Liver (tissue), 8 donors: ENCODE measurements at regions not wholly inside any gene's neighbourhood (a gene's known extent, or its start where the extent isn't known, plus 50 kb on each side); places are given as distances from the start of the nearest gene placed in this dataset.

ENCODE experiments used
- DNase-seq: peaks from one replicate; pipeline ENCODE4 v3.0.0-alpha.2; 2017; ENCODE audit warnings: low spot score
- H3K27ac ChIP-seq, 2 donors: one replicate each; pipeline ENCODE4 v1.7.0; 2013; ENCODE audit warnings: inconsistent platforms in 2 of 2, low read length in 2 of 2, control low read depth in 1 of 2, low read depth in 1 of 2, mild to moderate bottlenecking in 1 of 2
- H3K27me3 ChIP-seq, 4 donors: one replicate each; pipeline versions ENCODE4 v1.6.1 to v1.7.0; 2013; ENCODE audit warnings: low read length in 3 of 4, inconsistent platforms in 1 of 4, mild to moderate bottlenecking in 1 of 4, moderate library complexity in 1 of 4; ENCODE audit not compliant: control insufficient read depth in 4 of 4, insufficient read depth in 4 of 4
- H3K36me3 ChIP-seq, 4 donors: one replicate each; pipeline versions ENCODE4 v1.6.1 to v1.7.0; 2013; ENCODE audit warnings: low read length in 3 of 4, mild to moderate bottlenecking in 3 of 4, low read depth in 1 of 4, moderate library complexity in 1 of 4; ENCODE audit not compliant: control insufficient read depth in 4 of 4, insufficient read depth in 3 of 4
- H3K4me1 ChIP-seq, 4 donors: one replicate each; pipeline versions ENCODE4 v1.6.1 to v1.7.0; 2013; ENCODE audit warnings: low read length in 3 of 4, mild to moderate bottlenecking in 3 of 4, moderate library complexity in 1 of 4; ENCODE audit not compliant: control insufficient read depth in 4 of 4, insufficient read depth in 4 of 4
- H3K4me3 ChIP-seq, 3 donors: one replicate each; pipeline versions ENCODE4 v1.6.1 to v1.7.0; 2013; ENCODE audit warnings: low read length in 3 of 3, control low read depth in 1 of 3, low read depth in 1 of 3, mild to moderate bottlenecking in 1 of 3
- H3K9ac ChIP-seq, 2 donors: one replicate each; pipeline ENCODE4 v1.7.0; 2013; ENCODE audit warnings: low read length in 2 of 2, mild to moderate bottlenecking in 2 of 2, moderate library complexity in 2 of 2, control low read depth in 1 of 2, low read depth in 1 of 2
- H3K9me3 ChIP-seq, 4 donors: one replicate each; pipeline versions ENCODE4 v1.6.1 to v1.7.0; 2013; ENCODE audit warnings: low read length in 3 of 4; ENCODE audit not compliant: control insufficient read depth in 4 of 4
- FOXA1 ChIP-seq: IDR thresholded peaks from 2 replicates; pipeline ENCODE4 v1.6.1; 2016; ENCODE audit warnings: antibody characterized with exemption
- FOXA2 ChIP-seq: IDR thresholded peaks from 2 replicates; pipeline ENCODE4 v1.6.1; 2016; ENCODE audit warnings: antibody characterized with exemption
- HNF4A ChIP-seq, 2 donors: conservative IDR thresholded peaks; 2 replicates each; pipeline ENCODE4 v1.6.1; 2016; ENCODE audit warnings: antibody characterized with exemption in 2 of 2, mild to moderate bottlenecking in 2 of 2
- JUND ChIP-seq, 2 donors: IDR thresholded peaks; 2 replicates each; pipeline ENCODE4 v1.6.1; 2016; ENCODE audit warnings: antibody characterized with exemption in 2 of 2
- NR2F2 ChIP-seq: IDR thresholded peaks from 2 replicates; pipeline ENCODE4 v1.6.1; 2016; ENCODE audit warnings: antibody characterized with exemption
- RAD21 ChIP-seq, 2 donors: IDR thresholded peaks; 2 replicates each; pipeline ENCODE4 v1.6.1; 2016; ENCODE audit warnings: antibody characterized with exemption in 2 of 2, mild to moderate bottlenecking in 2 of 2
- SP1 ChIP-seq: IDR thresholded peaks from 2 replicates; pipeline ENCODE4 v1.6.1; 2018; ENCODE audit warnings: antibody characterized with exemption, mild to moderate bottlenecking
- TAF1 ChIP-seq: conservative IDR thresholded peaks from 2 replicates; pipeline ENCODE4 v1.6.1; 2016; ENCODE audit warnings: antibody characterized with exemption, mild to moderate bottlenecking
- YY1 ChIP-seq: IDR thresholded peaks from 2 replicates; pipeline ENCODE4 v1.6.1; 2016; ENCODE audit warnings: antibody characterized with exemption, mild to moderate bottlenecking
- WGBS: extraction: QIAGEN DNeasy Blood & Tissue Kit; methylation state at CpG from one replicate; pipeline ENCODE4 v1.1.7; 2013; 5-methylcytosine and 5-hydroxymethylcytosine counted together
- TF ChIP-seq, protein P1 (sequence below): fragments of 150-350 bp; IDR thresholded peaks from 2 replicates; pipeline ENCODE4 v1.5.1; 2017; ENCODE audit warnings: improper control_type of control experiment, low read depth, low read length; ENCODE audit not compliant: missing input control
- TF ChIP-seq, protein P2 (sequence below): IDR thresholded peaks from 2 replicates; pipeline ENCODE4 v1.6.1; 2016; ENCODE audit warnings: antibody characterized with exemption
- TF ChIP-seq, protein P3 (sequence below): IDR thresholded peaks from 2 replicates; pipeline ENCODE4 v1.6.1; 2016; ENCODE audit warnings: antibody characterized with exemption
- TF ChIP-seq, protein P4 (sequence below): IDR thresholded peaks from 2 replicates; pipeline ENCODE4 v1.6.1; 2016; ENCODE audit warnings: antibody characterized with exemption
- donor health status: healthy.
- donor health status: healthy.
- donor health status: healthy.
- donor health status: healthy.
- donor health status: healthy.

DNA sequence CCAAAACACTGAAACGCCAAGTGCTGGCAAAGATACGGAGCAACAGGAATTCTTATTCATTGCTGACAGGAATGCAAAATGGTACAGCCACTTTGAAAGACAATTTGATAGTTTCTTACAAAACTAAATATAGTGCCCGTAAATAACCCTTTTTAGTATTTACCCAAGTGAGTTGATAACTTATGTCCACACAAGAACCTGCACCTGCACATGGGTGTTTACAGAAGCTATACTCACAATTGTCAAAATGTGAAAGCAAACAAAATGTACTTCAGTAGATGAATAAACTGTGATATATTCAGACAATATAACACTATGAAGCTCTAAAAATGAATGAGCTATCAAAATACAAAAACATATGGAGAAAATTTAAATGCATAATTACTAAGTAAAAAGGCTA is 86.6 kb downstream of the ATXN7L3B start (continued):
- TF ChIP-seq, protein P1, sequence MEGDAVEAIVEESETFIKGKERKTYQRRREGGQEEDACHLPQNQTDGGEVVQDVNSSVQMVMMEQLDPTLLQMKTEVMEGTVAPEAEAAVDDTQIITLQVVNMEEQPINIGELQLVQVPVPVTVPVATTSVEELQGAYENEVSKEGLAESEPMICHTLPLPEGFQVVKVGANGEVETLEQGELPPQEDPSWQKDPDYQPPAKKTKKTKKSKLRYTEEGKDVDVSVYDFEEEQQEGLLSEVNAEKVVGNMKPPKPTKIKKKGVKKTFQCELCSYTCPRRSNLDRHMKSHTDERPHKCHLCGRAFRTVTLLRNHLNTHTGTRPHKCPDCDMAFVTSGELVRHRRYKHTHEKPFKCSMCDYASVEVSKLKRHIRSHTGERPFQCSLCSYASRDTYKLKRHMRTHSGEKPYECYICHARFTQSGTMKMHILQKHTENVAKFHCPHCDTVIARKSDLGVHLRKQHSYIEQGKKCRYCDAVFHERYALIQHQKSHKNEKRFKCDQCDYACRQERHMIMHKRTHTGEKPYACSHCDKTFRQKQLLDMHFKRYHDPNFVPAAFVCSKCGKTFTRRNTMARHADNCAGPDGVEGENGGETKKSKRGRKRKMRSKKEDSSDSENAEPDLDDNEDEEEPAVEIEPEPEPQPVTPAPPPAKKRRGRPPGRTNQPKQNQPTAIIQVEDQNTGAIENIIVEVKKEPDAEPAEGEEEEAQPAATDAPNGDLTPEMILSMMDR = no peak
- TF ChIP-seq FOXA2 = no peak
- TF ChIP-seq, protein P2, sequence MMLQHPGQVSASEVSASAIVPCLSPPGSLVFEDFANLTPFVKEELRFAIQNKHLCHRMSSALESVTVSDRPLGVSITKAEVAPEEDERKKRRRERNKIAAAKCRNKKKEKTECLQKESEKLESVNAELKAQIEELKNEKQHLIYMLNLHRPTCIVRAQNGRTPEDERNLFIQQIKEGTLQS = no peak

DNA sequence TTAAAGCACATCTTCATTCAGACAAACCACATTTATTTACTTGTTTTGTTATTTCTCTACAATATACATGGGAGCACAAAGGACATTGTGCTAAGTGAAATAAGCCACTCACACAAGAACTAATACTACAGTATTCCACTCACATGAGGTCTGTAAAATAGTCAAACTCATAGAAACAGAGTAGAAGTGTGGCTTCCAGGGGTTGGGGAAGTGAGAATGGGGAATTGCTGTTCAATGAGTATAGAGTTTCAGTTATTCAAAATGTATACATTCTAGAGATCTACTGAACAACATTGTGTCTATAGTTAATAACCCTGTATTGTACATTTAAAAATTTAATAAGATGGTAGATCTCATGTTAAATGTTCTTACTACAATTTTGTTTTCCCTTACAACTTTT is 88.8 kb downstream of the ATXN7L3B start:
- TF ChIP-seq, protein P3, sequence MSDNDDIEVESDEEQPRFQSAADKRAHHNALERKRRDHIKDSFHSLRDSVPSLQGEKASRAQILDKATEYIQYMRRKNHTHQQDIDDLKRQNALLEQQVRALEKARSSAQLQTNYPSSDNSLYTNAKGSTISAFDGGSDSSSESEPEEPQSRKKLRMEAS = no peak
- TF ChIP-seq NR2F2 (no peak), RAD21 (IDR thresholded peaks at IDR 0.05) (no peak), YY1 (no peak), HNF4A (conservative IDR thresholded peaks at IDR 0.05) (no peak), FOXA1 (no peak), JUND (IDR thresholded peaks at IDR 0.05) (no peak), TAF1 (no peak), SP1 (no peak)
- TF ChIP-seq, protein P2 = no peak
- TF ChIP-seq, protein P1 = no peak
- Histone ChIP-seq H3K4me1 (no peaks in the 10 kb centered on the region), H3K9me3 (no peaks in the 10 kb centered on the region), H3K27me3 (no peaks in the 10 kb centered on the region), H3K4me3 (no peak overlapping the region), H3K27ac (no peak overlapping the region), H3K9ac (no peak overlapping the region), H3K36me3 (no peaks in the 10 kb centered on the region)
- no peak for DNase-seq

DNA sequence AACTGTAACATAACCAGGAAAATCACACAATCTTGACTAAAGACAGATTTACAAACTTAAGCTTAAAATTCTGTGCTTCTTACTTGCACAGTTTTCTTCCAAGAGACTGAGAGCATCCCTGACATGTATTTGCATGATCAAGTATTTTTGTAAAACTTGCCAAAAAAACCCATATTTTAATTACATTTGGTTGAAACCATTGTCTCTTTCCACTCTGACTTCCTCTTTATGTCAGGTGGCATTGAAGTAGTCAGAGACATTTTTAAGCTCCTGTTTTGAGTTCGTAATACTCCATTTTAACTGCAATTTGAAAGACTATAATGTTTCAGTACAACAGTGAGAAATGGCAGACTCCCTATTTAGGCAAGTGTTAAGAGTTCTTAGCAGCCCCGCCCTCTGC is 103.6 kb downstream of the ATXN7L3B start:
- Histone ChIP-seq H3K9me3 (no peaks in the 10 kb centered on the region), H3K27me3 (no peaks in the 10 kb centered on the region), H3K36me3 (no peaks in the 10 kb centered on the region), H3K4me3 (no peak overlapping the region), H3K9ac (no peak overlapping the region), H3K4me1 (no peaks in the 10 kb centered on the region), H3K27ac (no peak overlapping the region)
- no peak for TF ChIP-seq SP1
- TF ChIP-seq, protein P4, sequence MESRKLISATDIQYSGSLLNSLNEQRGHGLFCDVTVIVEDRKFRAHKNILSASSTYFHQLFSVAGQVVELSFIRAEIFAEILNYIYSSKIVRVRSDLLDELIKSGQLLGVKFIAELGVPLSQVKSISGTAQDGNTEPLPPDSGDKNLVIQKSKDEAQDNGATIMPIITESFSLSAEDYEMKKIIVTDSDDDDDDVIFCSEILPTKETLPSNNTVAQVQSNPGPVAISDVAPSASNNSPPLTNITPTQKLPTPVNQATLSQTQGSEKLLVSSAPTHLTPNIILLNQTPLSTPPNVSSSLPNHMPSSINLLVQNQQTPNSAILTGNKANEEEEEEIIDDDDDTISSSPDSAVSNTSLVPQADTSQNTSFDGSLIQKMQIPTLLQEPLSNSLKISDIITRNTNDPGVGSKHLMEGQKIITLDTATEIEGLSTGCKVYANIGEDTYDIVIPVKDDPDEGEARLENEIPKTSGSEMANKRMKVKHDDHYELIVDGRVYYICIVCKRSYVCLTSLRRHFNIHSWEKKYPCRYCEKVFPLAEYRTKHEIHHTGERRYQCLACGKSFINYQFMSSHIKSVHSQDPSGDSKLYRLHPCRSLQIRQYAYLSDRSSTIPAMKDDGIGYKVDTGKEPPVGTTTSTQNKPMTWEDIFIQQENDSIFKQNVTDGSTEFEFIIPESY = no peak
- DNase-seq = no peak
- 79% methylated on average over 2 of the region's 2 CpGs for WGBS
